ENCODE measurements at regions not wholly inside any gene's neighbourhood (a gene's known extent, or its start where the extent isn't known, plus 50 kb on each side); places are given as distances from the start of the nearest gene placed in this dataset.

- no peak for DNase-seq (ENCODE audit: low read depth)
Measured at GRCh38 chr2:34104601-34105000, 505.5 kb upstream of the FAM98A start.

- DNase-seq (ENCODE audit: low read depth), result no peak
Measured at GRCh38 chr2:34103437-34103836, 504.3 kb upstream of the FAM98A start.

GRCh38 chr2:34102339-34102738, 503.2 kb upstream of the FAM98A start:
- DNase-seq (ENCODE audit: low read depth), result no peak

- DNase-seq (ENCODE audit: low read depth), result no peak
Measured at GRCh38 chr2:34099377-34099776, 500.3 kb upstream of the FAM98A start.

- DNase-seq (ENCODE audit: low read depth), result no peak
Measured at GRCh38 chr2:34098256-34098655, 499.2 kb upstream of the FAM98A start.

- DNase-seq (ENCODE audit: low read depth), result peak; percentile 11
Measured at GRCh38 chr2:34096562-34097171, 497.6 kb upstream of the FAM98A start.

- no peak for DNase-seq (ENCODE audit: low read depth)
Measured at GRCh38 chr2:34093790-34094189, 494.7 kb upstream of the FAM98A start.

GRCh38 chr2:34070196-34070595, 471.1 kb upstream of the FAM98A start:
- no peak for DNase-seq (ENCODE audit: low read depth)

- no peak for DNase-seq (ENCODE audit: low read depth)
Measured at GRCh38 chr2:34069604-34070003, 470.5 kb upstream of the FAM98A start.

GRCh38 chr2:34050413-34050812, 451.3 kb upstream of the FAM98A start:
- no peak for DNase-seq (ENCODE audit: low read depth)

- no peak for DNase-seq (ENCODE audit: low read depth)
Measured at GRCh38 chr2:34045101-34045655, 446.1 kb upstream of the FAM98A start.

- DNase-seq (ENCODE audit: low read depth), result no peak
Measured at GRCh38 chr2:34037886-34038285, 438.8 kb upstream of the FAM98A start.

- DNase-seq (ENCODE audit: low read depth), result no peak
Measured at GRCh38 chr2:34037157-34037556, 438.1 kb upstream of the FAM98A start.

- DNase-seq (ENCODE audit: low read depth), result no peak
Measured at GRCh38 chr2:34031097-34031496, 432.0 kb upstream of the FAM98A start.

GRCh38 chr2:34030273-34030672, 431.2 kb upstream of the FAM98A start:
- no peak for DNase-seq (ENCODE audit: low read depth)

- no peak for DNase-seq (ENCODE audit: low read depth)
Measured at GRCh38 chr2:34029073-34029472, 430.0 kb upstream of the FAM98A start.

- no peak for DNase-seq (ENCODE audit: low read depth)
Measured at GRCh38 chr2:34025196-34025595, 426.1 kb upstream of the FAM98A start.

- no peak for DNase-seq (ENCODE audit: low read depth)
Measured at GRCh38 chr2:34012715-34013302, 413.7 kb upstream of the FAM98A start.

- no peak for DNase-seq (ENCODE audit: low read depth)
Measured at GRCh38 chr2:34011684-34012083, 412.6 kb upstream of the FAM98A start.

- DNase-seq (ENCODE audit: low read depth), result no peak
Measured at GRCh38 chr2:34005901-34006300, 406.8 kb upstream of the FAM98A start.

- DNase-seq (ENCODE audit: low read depth), result no peak
Measured at GRCh38 chr2:34004936-34005335, 405.8 kb upstream of the FAM98A start.

- DNase-seq (ENCODE audit: low read depth), result no peak
Measured at GRCh38 chr2:34003795-34004194, 404.7 kb upstream of the FAM98A start.

GRCh38 chr2:34001557-34001956, 402.5 kb upstream of the FAM98A start:
- no peak for DNase-seq (ENCODE audit: low read depth)

GRCh38 chr2:33984131-33984530, 385.0 kb upstream of the FAM98A start:
- no peak for DNase-seq (ENCODE audit: low read depth)

Measured in T follicular helper cell (primary cell).